ENCODE measurements at regions not wholly inside any gene's neighbourhood (a gene's known extent, or its start where the extent isn't known, plus 50 kb on each side); places are given as distances from the start of the nearest gene placed in this dataset.

- no peaks in the 10 kb centered on the region for H3K79me2 ChIP-seq (ENCODE audit: low read length)
- no peaks in the 10 kb centered on the region for H3K36me3 ChIP-seq (replicated peaks; ENCODE audit: insufficient read depth, low read length)
- no peaks in the 10 kb centered on the region for H3K27me3 ChIP-seq (replicated peaks; ENCODE audit: insufficient read depth, low read length)
- no peak overlapping the region for H3K4me2 ChIP-seq (ENCODE audit: low read depth, low read length)
- no peak overlapping the region for H3K9ac ChIP-seq (ENCODE audit: low read length)
- H3K4me1 ChIP-seq (ENCODE audit: low read length), result no peaks in the 10 kb centered on the region
- H4K20me1 ChIP-seq (ENCODE audit: insufficient read depth, low read length), result no peaks in the 10 kb centered on the region
- H2AFZ ChIP-seq (ENCODE audit: low read length), result no peak overlapping the region
- TF ChIP-seq, protein P1, sequence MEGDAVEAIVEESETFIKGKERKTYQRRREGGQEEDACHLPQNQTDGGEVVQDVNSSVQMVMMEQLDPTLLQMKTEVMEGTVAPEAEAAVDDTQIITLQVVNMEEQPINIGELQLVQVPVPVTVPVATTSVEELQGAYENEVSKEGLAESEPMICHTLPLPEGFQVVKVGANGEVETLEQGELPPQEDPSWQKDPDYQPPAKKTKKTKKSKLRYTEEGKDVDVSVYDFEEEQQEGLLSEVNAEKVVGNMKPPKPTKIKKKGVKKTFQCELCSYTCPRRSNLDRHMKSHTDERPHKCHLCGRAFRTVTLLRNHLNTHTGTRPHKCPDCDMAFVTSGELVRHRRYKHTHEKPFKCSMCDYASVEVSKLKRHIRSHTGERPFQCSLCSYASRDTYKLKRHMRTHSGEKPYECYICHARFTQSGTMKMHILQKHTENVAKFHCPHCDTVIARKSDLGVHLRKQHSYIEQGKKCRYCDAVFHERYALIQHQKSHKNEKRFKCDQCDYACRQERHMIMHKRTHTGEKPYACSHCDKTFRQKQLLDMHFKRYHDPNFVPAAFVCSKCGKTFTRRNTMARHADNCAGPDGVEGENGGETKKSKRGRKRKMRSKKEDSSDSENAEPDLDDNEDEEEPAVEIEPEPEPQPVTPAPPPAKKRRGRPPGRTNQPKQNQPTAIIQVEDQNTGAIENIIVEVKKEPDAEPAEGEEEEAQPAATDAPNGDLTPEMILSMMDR (IDR thresholded peaks at IDR 0.05; ENCODE audit: low read length), result no peak
- no peak for TF ChIP-seq EZH2 (optimal IDR thresholded peaks at IDR 0.05; ENCODE audit: low read depth, low read length)
- no peak for TF ChIP-seq EZH2phosphoT487 (IDR thresholded peaks at IDR 0.05; ENCODE audit: low read length)
- no peak overlapping the region for H3K4me3 ChIP-seq (ENCODE audit: low read length)
- DNase-seq, result peak; percentile 12
- no peaks in the 10 kb centered on the region for H3K9me2 ChIP-seq (replicated peaks; ENCODE audit: insufficient read depth, low read length)
- no peaks in the 10 kb centered on the region for H3F3A ChIP-seq (ENCODE audit: insufficient read depth, low read length)
- no peak overlapping the region for H3K27ac ChIP-seq (ENCODE audit: low read length)
- no peaks in the 10 kb centered on the region for H3K9me3 ChIP-seq (replicated peaks; ENCODE audit: insufficient read depth, low read length)
These were observed 68.9 kb upstream of the HEPHL1 start for GRCh38 chr11:93952082-93952780.

GRCh38 chr11:93957397-93957952 lies 63.7 kb upstream of the HEPHL1 start:
- TF ChIP-seq, protein P1 (IDR thresholded peaks at IDR 0.05; ENCODE audit: low read length), result no peak
- TF ChIP-seq EZH2phosphoT487 (IDR thresholded peaks at IDR 0.05; ENCODE audit: low read length), result no peak
- no peak for TF ChIP-seq EZH2 (optimal IDR thresholded peaks at IDR 0.05; ENCODE audit: low read depth, low read length)
- no peak overlapping the region for H2AFZ ChIP-seq (ENCODE audit: low read length)
- H3K4me1 ChIP-seq (ENCODE audit: low read length), result no peaks in the 10 kb centered on the region
- H3K36me3 ChIP-seq (replicated peaks; ENCODE audit: insufficient read depth, low read length), result no peaks in the 10 kb centered on the region
- H3K9me2 ChIP-seq (replicated peaks; ENCODE audit: insufficient read depth, low read length), result no peaks in the 10 kb centered on the region
- no peaks in the 10 kb centered on the region for H3K27me3 ChIP-seq (replicated peaks; ENCODE audit: insufficient read depth, low read length)
- DNase-seq, result no peak
- H3K4me2 ChIP-seq (ENCODE audit: low read depth, low read length), result no peak overlapping the region
- H3F3A ChIP-seq (ENCODE audit: insufficient read depth, low read length), result no peaks in the 10 kb centered on the region
- H3K9me3 ChIP-seq (replicated peaks; ENCODE audit: insufficient read depth, low read length), result no peaks in the 10 kb centered on the region
- no peaks in the 10 kb centered on the region for H4K20me1 ChIP-seq (ENCODE audit: insufficient read depth, low read length)
- no peak overlapping the region for H3K9ac ChIP-seq (ENCODE audit: low read length)
- H3K27ac ChIP-seq (ENCODE audit: low read length), result no peak overlapping the region
- H3K79me2 ChIP-seq (ENCODE audit: low read length), result no peaks in the 10 kb centered on the region
- no peak overlapping the region for H3K4me3 ChIP-seq (ENCODE audit: low read length)

GRCh38 chr11:93958991-93959390 lies 62.2 kb upstream of the HEPHL1 start:
- no peak overlapping the region for H3K27ac ChIP-seq (ENCODE audit: low read length)
- no peak for TF ChIP-seq EZH2 (optimal IDR thresholded peaks at IDR 0.05; ENCODE audit: low read depth, low read length)
- TF ChIP-seq EZH2phosphoT487 (IDR thresholded peaks at IDR 0.05; ENCODE audit: low read length), result no peak
- TF ChIP-seq, protein P1 (IDR thresholded peaks at IDR 0.05; ENCODE audit: low read length), result no peak
- H3K27me3 ChIP-seq (replicated peaks; ENCODE audit: insufficient read depth, low read length), result no peaks in the 10 kb centered on the region
- no peaks in the 10 kb centered on the region for H3K36me3 ChIP-seq (replicated peaks; ENCODE audit: insufficient read depth, low read length)
- H3K4me1 ChIP-seq (ENCODE audit: low read length), result no peaks in the 10 kb centered on the region
- H4K20me1 ChIP-seq (ENCODE audit: insufficient read depth, low read length), result no peaks in the 10 kb centered on the region
- no peaks in the 10 kb centered on the region for H3K79me2 ChIP-seq (ENCODE audit: low read length)
- H3K9me3 ChIP-seq (replicated peaks; ENCODE audit: insufficient read depth, low read length), result no peaks in the 10 kb centered on the region
- no peaks in the 10 kb centered on the region for H3K9me2 ChIP-seq (replicated peaks; ENCODE audit: insufficient read depth, low read length)
- H3K4me2 ChIP-seq (ENCODE audit: low read depth, low read length), result no peak overlapping the region
- H3K9ac ChIP-seq (ENCODE audit: low read length), result no peak overlapping the region
- no peak overlapping the region for H2AFZ ChIP-seq (ENCODE audit: low read length)
- H3K4me3 ChIP-seq (ENCODE audit: low read length), result no peak overlapping the region
- H3F3A ChIP-seq (ENCODE audit: insufficient read depth, low read length), result no peaks in the 10 kb centered on the region
- no peak for DNase-seq

Data from MM.1S (cell line).